B cell (primary cell): ENCODE measurements at regions not wholly inside any gene's neighbourhood (a gene's known extent, or its start where the extent isn't known, plus 50 kb on each side); places are given as distances from the start of the nearest gene placed in this dataset.

Source experiments
- ATAC-seq: fragments of 200-7000 bp; cut with Tn5 transposase; one replicate; pipeline ENCODE4 v1.10.0; 2021; ENCODE audit warnings: low read depth, mild to moderate bottlenecking, moderate number of reproducible peaks, moderate library complexity
- CTCF ChIA-PET: fragments of 350-600 bp; sonication (Branson Sonifier 250); formaldehyde crosslinking; loops from one replicate; lab custom pipeline; 2021; ENCODE audit warnings: antibody characterized with exemption, inconsistent platforms; lab: Charles Lee
- POLR2A ChIA-PET: fragments of 350-600 bp; sonication (Branson Sonifier 250); formaldehyde crosslinking; loops from one replicate; lab custom pipeline; 2021; ENCODE audit warnings: antibody characterized with exemption; lab: Charles Lee
- DNase-seq: peaks from one replicate; pipeline ENCODE4 v3.0.0; 2013
- H2AFZ ChIP-seq: 2 replicates; pipeline ENCODE4 v1.6.1; 2012; ENCODE audit warnings: mild to moderate bottlenecking, low read depth, low read length; ENCODE audit not compliant: insufficient read depth, poor library complexity, severe bottlenecking
- H3K27ac ChIP-seq, 2 donors: 1 replicate in 1 of 2; 2 replicates in 1 of 2; pipeline ENCODE4 v1.5.1; 2012 to 2013; ENCODE audit warnings: low read length in 2 of 2, mild to moderate bottlenecking in 2 of 2, moderate library complexity in 1 of 2
- H3K27me3 ChIP-seq, 4 experiments: fragments of 200-600 bp in 1 of 4; sonication (generic) in 1 of 4; replicated peaks in 1 of 4; 1 replicate in 2 of 4; 2 replicates in 2 of 4; pipeline versions ENCODE4 v1.6.1 to v1.7.0; 2013 to 2016; ENCODE audit warnings: low read length in 3 of 4, mild to moderate bottlenecking in 2 of 4, mixed read lengths in 1 of 4, moderate library complexity in 1 of 4; ENCODE audit not compliant: insufficient read depth in 4 of 4, control insufficient read depth in 3 of 4; ENCODE audit errors: control extremely low read depth in 1 of 4
- H3K36me3 ChIP-seq, 2 experiments: replicated peaks in 1 of 2; 1 replicate in 1 of 2; 2 replicates in 1 of 2; pipeline versions ENCODE4 v1.6.1 to v1.7.1; 2013; ENCODE audit warnings: low read length in 1 of 2; ENCODE audit not compliant: insufficient read depth in 2 of 2, control insufficient read depth in 1 of 2; ENCODE audit errors: control extremely low read depth in 1 of 2, extremely low read depth in 1 of 2
- H3K4me1 ChIP-seq, 2 donors: fragments of 200-600 bp in 1 of 2; sonication (generic) in 1 of 2; 1 replicate in 1 of 2; 2 replicates in 1 of 2; pipeline versions ENCODE4 v1.5.1 to v1.6.1; 2013 to 2017; ENCODE audit warnings: low read length in 2 of 2; ENCODE audit not compliant: control insufficient read depth in 2 of 2, insufficient read depth in 2 of 2
- H3K4me2 ChIP-seq: replicated peaks from 2 replicates; pipeline ENCODE3; 2012; ENCODE audit warnings: mild to moderate bottlenecking, low read depth, low read length; ENCODE audit not compliant: poor library complexity, severe bottlenecking
- H3K4me3 ChIP-seq, 5 experiments: fragments of 200-600 bp in 1 of 5; sonication (generic) in 1 of 5; 1 replicate in 3 of 5; 2 replicates in 2 of 5; pipeline versions ENCODE4 v1.5.1 to v1.7.0; 2011 to 2016; ENCODE audit warnings: low read length in 4 of 5, mild to moderate bottlenecking in 4 of 5, low read depth in 2 of 5, control low read depth in 1 of 5, moderate library complexity in 1 of 5; ENCODE audit not compliant: insufficient read depth in 1 of 5; ENCODE audit errors: control extremely low read depth in 1 of 5, extremely low read depth in 1 of 5
- H3K79me2 ChIP-seq: fragments of 200-600 bp; sonication (generic); one replicate; pipeline ENCODE4 v1.6.0; 2016; ENCODE audit warnings: low read length; ENCODE audit not compliant: control insufficient read depth, insufficient read depth
- H3K9ac ChIP-seq: fragments of 200-600 bp; sonication (generic); 2 replicates; pipeline ENCODE4 v1.6.1; 2017; ENCODE audit warnings: mild to moderate bottlenecking, low read length, moderate library complexity
- H3K9me3 ChIP-seq, 3 donors: one replicate each; pipeline versions ENCODE4 v1.6.1 to v1.7.1; 2013; ENCODE audit warnings: low read length in 2 of 3; ENCODE audit not compliant: control insufficient read depth in 2 of 3, insufficient read depth in 1 of 3; ENCODE audit errors: control extremely low read depth in 1 of 3
- H4K20me1 ChIP-seq: 2 replicates; pipeline ENCODE4 v1.6.0; 2012; ENCODE audit warnings: mild to moderate bottlenecking, low read length; ENCODE audit not compliant: insufficient read depth, control insufficient read depth, poor library complexity, severe bottlenecking
- H3K27ac Mint-ChIP-seq: one replicate; pipeline ENCODE4 v1.8.0; 2021; ENCODE audit warnings: mixed read lengths
- H3K27me3 Mint-ChIP-seq: one replicate; pipeline ENCODE4 v1.8.0; 2021; ENCODE audit warnings: mixed read lengths
- H3K4me1 Mint-ChIP-seq: one replicate; pipeline ENCODE4 v1.8.0; 2021; ENCODE audit warnings: mixed read lengths
- H3K4me3 Mint-ChIP-seq: one replicate; pipeline ENCODE4 v1.8.0; 2021; ENCODE audit warnings: mixed read lengths
- H3K9me3 Mint-ChIP-seq: one replicate; pipeline ENCODE4 v1.8.0; 2022; ENCODE audit warnings: mixed read lengths; ENCODE audit not compliant: insufficient read depth
- EZH2 ChIP-seq: IDR thresholded peaks from 2 replicates; pipeline ENCODE4 v1.6.1; 2012; ENCODE audit warnings: borderline replicate concordance, low read depth, mild to moderate bottlenecking, moderate library complexity, low read length; ENCODE audit not compliant: insufficient read depth, poor library complexity, severe bottlenecking
- WGBS: methylation state at CpG from one replicate; pipeline ENCODE4 v1.1.5; 2013; ENCODE audit warnings: missing lambda C conversion rate; ENCODE audit not compliant: insufficient coverage; 5-methylcytosine and 5-hydroxymethylcytosine counted together
- intact Hi-C: fragments of 100-400 bp; cut with micrococcal nuclease; formaldehyde crosslinking; loops from one replicate; pipeline ENCODE4 v1.10.0; 2022
- TF ChIP-seq, protein P1 (sequence below): fragments of 200-600 bp; IDR thresholded peaks from one replicate; pipeline ENCODE4 v1.8.0; 2022; ENCODE audit warnings: antibody characterized with exemption, mild to moderate bottlenecking

DNA sequence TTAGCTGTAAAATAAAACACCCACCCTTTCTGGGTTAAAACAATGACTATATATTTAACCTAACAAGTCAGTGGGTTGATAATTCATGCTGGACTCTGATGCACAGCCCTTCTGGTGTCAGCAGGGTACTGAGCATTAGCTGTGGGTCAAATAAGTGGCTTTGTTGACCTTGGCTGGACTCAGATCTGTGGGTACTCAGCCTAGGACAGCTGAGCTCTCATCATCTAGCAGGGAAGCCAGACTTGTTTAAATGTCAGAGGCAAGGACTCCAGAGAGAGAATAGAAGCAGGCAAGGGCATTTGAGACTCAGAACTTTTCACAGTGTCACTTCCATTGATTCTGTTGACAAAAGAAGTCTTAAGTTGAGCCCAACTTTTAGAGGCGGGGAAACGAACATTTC, 1063.8 kb upstream of the CDH8 start:
- no peak overlapping the region for H3K27ac ChIP-seq
- Mint-ChIP-seq H3K27ac (no peak overlapping the region), H3K4me3 (no peak overlapping the region), H3K27me3 (no peaks in the 10 kb centered on the region), H3K4me1 (no peaks in the 10 kb centered on the region), H3K9me3 (peaks cover 6% of the 10 kb centered on the region)
- no peak for ATAC-seq
- no peaks in the 10 kb centered on the region for H4K20me1 ChIP-seq
- H2AFZ ChIP-seq = no peak overlapping the region
- H3K4me2 ChIP-seq = no peak overlapping the region
- no peaks in the 10 kb centered on the region for H3K79me2 ChIP-seq
- no peaks in the 10 kb centered on the region for H3K4me1 ChIP-seq
- H3K27me3 ChIP-seq = no peaks in the 10 kb centered on the region
- intact Hi-C loops = no loop called here
- peaks cover 0 to 6% (median 0%) of the 10 kb centered on the region in 3 donors for H3K9me3 ChIP-seq
- no peak overlapping the region for H3K4me3 ChIP-seq
- H3K9ac ChIP-seq = no peak overlapping the region
- no peak for DNase-seq
- WGBS = no CpG with 5 or more reads among the region's 2 CpGs
- H3K36me3 ChIP-seq = no peaks in the 10 kb centered on the region
- POLR2A ChIA-PET = no interaction called here
- no peak for TF ChIP-seq EZH2
- TF ChIP-seq, protein P1, sequence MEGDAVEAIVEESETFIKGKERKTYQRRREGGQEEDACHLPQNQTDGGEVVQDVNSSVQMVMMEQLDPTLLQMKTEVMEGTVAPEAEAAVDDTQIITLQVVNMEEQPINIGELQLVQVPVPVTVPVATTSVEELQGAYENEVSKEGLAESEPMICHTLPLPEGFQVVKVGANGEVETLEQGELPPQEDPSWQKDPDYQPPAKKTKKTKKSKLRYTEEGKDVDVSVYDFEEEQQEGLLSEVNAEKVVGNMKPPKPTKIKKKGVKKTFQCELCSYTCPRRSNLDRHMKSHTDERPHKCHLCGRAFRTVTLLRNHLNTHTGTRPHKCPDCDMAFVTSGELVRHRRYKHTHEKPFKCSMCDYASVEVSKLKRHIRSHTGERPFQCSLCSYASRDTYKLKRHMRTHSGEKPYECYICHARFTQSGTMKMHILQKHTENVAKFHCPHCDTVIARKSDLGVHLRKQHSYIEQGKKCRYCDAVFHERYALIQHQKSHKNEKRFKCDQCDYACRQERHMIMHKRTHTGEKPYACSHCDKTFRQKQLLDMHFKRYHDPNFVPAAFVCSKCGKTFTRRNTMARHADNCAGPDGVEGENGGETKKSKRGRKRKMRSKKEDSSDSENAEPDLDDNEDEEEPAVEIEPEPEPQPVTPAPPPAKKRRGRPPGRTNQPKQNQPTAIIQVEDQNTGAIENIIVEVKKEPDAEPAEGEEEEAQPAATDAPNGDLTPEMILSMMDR = no peak
- CTCF ChIA-PET = no interaction called here

DNA sequence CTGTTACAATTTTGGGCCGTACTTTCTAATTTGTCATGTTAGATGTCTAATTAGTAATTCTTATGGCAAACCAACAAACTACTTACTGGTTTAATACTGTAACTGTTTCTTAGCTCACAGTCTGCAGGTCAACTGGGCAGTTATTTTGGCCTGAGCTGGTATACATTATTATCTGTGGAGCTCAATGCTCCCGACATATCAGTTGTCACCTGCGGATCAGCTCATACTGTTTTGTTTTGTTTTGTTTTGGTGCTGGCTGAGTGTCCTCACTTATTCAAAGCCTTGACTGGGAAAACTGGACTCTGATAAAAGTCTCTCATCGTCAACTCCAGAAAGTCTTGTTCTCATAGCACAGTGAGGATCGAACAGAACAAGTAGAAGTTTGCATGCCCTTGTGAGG, 1060.6 kb upstream of the CDH8 start:
- DNase-seq = no peak

More for the DNA sequence above, 1060.6 kb upstream of the CDH8 start:
- Histone ChIP-seq H3K9me3 (peaks cover 0 to 3% (median 0%) of the 10 kb centered on the region in 3 donors), H3K36me3 (no peaks in the 10 kb centered on the region), H3K27ac (no peak overlapping the region), H3K4me2 (no peak overlapping the region), H3K27me3 (no peaks in the 10 kb centered on the region), H2AFZ (no peak overlapping the region), H3K9ac (no peak overlapping the region), H3K4me1 (no peaks in the 10 kb centered on the region), H3K4me3 (no peak overlapping the region), H3K79me2 (no peaks in the 10 kb centered on the region), H4K20me1 (no peaks in the 10 kb centered on the region)
- ATAC-seq = no peak
- intact Hi-C loops = no loop called here
- H3K9me3 Mint-ChIP-seq = peaks cover 6% of the 10 kb centered on the region
- H3K27me3 Mint-ChIP-seq = no peaks in the 10 kb centered on the region
- no peak for TF ChIP-seq EZH2
- TF ChIP-seq, protein P1 = no peak
- H3K27ac Mint-ChIP-seq = no peak overlapping the region
- POLR2A ChIA-PET = no interaction called here
- CTCF ChIA-PET = no interaction called here
- no peaks in the 10 kb centered on the region for H3K4me1 Mint-ChIP-seq
- 96% methylated on average over 4 of the region's 5 CpGs for WGBS
- no peak overlapping the region for H3K4me3 Mint-ChIP-seq
